ENCODE measurements at regions not wholly inside any gene's neighbourhood (a gene's known extent, or its start where the extent isn't known, plus 50 kb on each side); places are given as distances from the start of the nearest gene placed in this dataset.

- TF ChIP-seq YY1 (IDR thresholded peaks at IDR 0.05; ENCODE audit: extremely low read depth, insufficient replicate concordance, low read depth, low read length): no peak
- no peak for TF ChIP-seq ZFX (IDR thresholded peaks at IDR 0.05)
- TF ChIP-seq CEBPB (IDR thresholded peaks at IDR 0.05; ENCODE audit: low read depth): no peak
- no peak for TF ChIP-seq POLR2AphosphoS5 (IDR thresholded peaks at IDR 0.05; ENCODE audit: low read depth, low read length)
- no peak for TF ChIP-seq EZH2 (IDR thresholded peaks at IDR 0.05)
- TF ChIP-seq SRF (IDR thresholded peaks at IDR 0.05; ENCODE audit: low read depth): no peak
- no peak for TF ChIP-seq CTCF (IDR thresholded peaks at IDR 0.05 in 2 of 3, conservative IDR thresholded peaks at IDR 0.05 in 1 of 3; ENCODE audit: borderline replicate concordance in 1 of 3, insufficient read depth in 1 of 3, low read depth in 2 of 3, low read length in 2 of 3)
- no peak for TF ChIP-seq TCF7L2 (IDR thresholded peaks at IDR 0.05; ENCODE audit: borderline replicate concordance, extremely low read depth, insufficient read depth, insufficient read length)
- no peak for TF ChIP-seq ZNF274 (IDR thresholded peaks at IDR 0.05; ENCODE audit: low read depth, low read length)
- no peak for TF ChIP-seq SP1 (IDR thresholded peaks at IDR 0.05; ENCODE audit: low read depth)
- TF ChIP-seq EGR1 (IDR thresholded peaks at IDR 0.05; ENCODE audit: low read depth): no peak
Measured at GRCh38 chr7:372546-372931, 82.6 kb downstream of the FOXL3 start (continued).

- H3K4me1 ChIP-seq (ENCODE audit: control insufficient read depth in 1 of 2, insufficient read depth in 2 of 2, low read length in 2 of 2): no peaks in the 10 kb centered on the region
- DNase-seq (ENCODE audit: low read depth, low spot score): no peak
- RAD21 ChIA-PET (ENCODE audit: low non-redundant PET in 1 of 2, low total read pairs in 2 of 2, uncharacterized antibody in 2 of 2, unreplicated experiment in 2 of 2): no interaction called here
Measured at GRCh38 chr7:372932-373791, 83.2 kb downstream of the FOXL3 start.

More at GRCh38 chr7:372932-373791, 83.2 kb downstream of the FOXL3 start:
- Histone ChIP-seq H3K9ac (ENCODE audit: low read length) (no peak overlapping the region), H3K79me2 (ENCODE audit: insufficient read depth, low read length) (no peaks in the 10 kb centered on the region), H3K27ac (ENCODE audit: low read depth, low read length) (no peak overlapping the region), H3K4me3 (replicated peaks in 1 of 2; ENCODE audit: low read depth in 1 of 2, low read length in 2 of 2) (no peak overlapping the region), H2AFZ (ENCODE audit: low read depth, low read length, poor library complexity, severe bottlenecking) (no peak overlapping the region), H3K27me3 (ENCODE audit: insufficient read depth, low read length) (no peaks in the 10 kb centered on the region), H3K9me3 (ENCODE audit: control insufficient read depth in 1 of 2, insufficient read depth in 1 of 2, low read depth in 1 of 2, low read length in 2 of 2) (no peaks in the 10 kb centered on the region), H3K36me3 (ENCODE audit: control insufficient read depth in 1 of 2, insufficient read depth in 2 of 2, low read length in 2 of 2) (no peaks in the 10 kb centered on the region), H3K9me2 (ENCODE audit: insufficient read depth) (no peaks in the 10 kb centered on the region), H4K20me1 (ENCODE audit: insufficient read depth) (no peaks in the 10 kb centered on the region), H3K4me2 (ENCODE audit: low read length) (no peak overlapping the region)
- ATAC-seq: no peak
- BruUV-seq (replicated peaks): no TSS peak
- ChIA-PET CTCF (no interaction called here), POLR2A (no interaction called here)
- intact Hi-C loops (cut with micrococcal nuclease): no loop called here
- TF ChIP-seq ZFX (IDR thresholded peaks at IDR 0.05): no peak
